ENCODE measurements at regions not wholly inside any gene's neighbourhood (a gene's known extent, or its start where the extent isn't known, plus 50 kb on each side); places are given as distances from the start of the nearest gene placed in this dataset.

DNA sequence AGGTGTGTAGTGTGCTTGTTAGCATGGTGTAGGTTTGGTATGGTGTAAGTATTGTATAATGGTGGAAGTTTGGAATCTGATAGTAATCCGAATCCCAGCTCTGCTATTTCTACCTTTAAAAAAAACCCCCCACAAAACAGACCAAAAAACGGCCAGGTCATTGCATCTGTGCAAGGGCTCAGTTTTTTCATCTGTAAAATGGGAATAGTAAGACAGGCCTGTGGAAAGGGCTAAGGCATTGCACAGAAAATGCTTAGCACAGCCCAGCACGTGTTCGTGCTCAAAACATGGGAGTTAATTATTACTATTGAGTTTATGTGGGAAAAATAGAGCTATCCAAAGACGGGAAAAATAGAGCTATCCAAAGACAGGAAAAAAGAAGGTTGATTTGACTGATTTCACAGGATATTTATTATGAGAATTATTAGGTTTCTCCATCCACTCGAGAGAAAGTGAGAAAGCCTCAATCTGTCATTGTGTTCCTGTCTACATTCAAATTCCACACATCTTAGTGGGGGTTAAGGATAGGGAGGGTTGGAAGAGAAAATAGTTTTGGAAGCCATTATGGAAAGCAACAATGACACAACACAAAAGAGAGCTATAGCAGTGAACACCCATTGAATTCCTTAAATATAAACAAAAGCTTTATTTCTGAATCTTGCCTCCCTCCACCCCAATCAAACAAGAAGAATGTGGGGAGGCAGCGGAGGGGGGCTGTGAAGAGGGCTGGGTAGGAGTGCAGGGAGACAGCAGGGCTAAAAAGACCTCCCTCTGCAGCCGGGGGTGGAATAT is 126.8 kb upstream of the MAX start:
- Histone ChIP-seq H2AFZ (ENCODE audit: low read length) (no peak overlapping the region), H3K36me3 (ENCODE audit: insufficient read depth, low read length) (no peaks in the 10 kb centered on the region), H4K20me1 (ENCODE audit: insufficient read depth, low read length, poor library complexity, severe bottlenecking) (no peaks in the 10 kb centered on the region), H3K4me1 (ENCODE audit: insufficient read depth, low read length, poor library complexity, severe bottlenecking) (peaks cover 13% of the 10 kb centered on the region), H3K4me2 (ENCODE audit: low read depth, low read length, poor library complexity, severe bottlenecking) (no peak overlapping the region), H3K27me3 (ENCODE audit: insufficient read depth, low read length, poor library complexity, severe bottlenecking) (no peaks in the 10 kb centered on the region), H3K9me2 (replicated peaks; ENCODE audit: low read depth, low read length) (no peaks in the 10 kb centered on the region), H3K9me3 (ENCODE audit: insufficient read depth, low read depth, low read length) (no peaks in the 10 kb centered on the region), H3F3A (ENCODE audit: low read depth) (no peaks in the 10 kb centered on the region), H3K79me2 (ENCODE audit: insufficient read depth, low read length) (no peaks in the 10 kb centered on the region), H3K4me3 (ENCODE audit: low read length, poor library complexity, severe bottlenecking) (no peak overlapping the region), H3K9ac (ENCODE audit: low read depth, low read length, poor library complexity, severe bottlenecking) (no peak overlapping the region)
- TF ChIP-seq EZH2phosphoT487 (IDR thresholded peaks at IDR 0.05; ENCODE audit: borderline replicate concordance): no peak
- TF ChIP-seq, protein P1, sequence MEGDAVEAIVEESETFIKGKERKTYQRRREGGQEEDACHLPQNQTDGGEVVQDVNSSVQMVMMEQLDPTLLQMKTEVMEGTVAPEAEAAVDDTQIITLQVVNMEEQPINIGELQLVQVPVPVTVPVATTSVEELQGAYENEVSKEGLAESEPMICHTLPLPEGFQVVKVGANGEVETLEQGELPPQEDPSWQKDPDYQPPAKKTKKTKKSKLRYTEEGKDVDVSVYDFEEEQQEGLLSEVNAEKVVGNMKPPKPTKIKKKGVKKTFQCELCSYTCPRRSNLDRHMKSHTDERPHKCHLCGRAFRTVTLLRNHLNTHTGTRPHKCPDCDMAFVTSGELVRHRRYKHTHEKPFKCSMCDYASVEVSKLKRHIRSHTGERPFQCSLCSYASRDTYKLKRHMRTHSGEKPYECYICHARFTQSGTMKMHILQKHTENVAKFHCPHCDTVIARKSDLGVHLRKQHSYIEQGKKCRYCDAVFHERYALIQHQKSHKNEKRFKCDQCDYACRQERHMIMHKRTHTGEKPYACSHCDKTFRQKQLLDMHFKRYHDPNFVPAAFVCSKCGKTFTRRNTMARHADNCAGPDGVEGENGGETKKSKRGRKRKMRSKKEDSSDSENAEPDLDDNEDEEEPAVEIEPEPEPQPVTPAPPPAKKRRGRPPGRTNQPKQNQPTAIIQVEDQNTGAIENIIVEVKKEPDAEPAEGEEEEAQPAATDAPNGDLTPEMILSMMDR (conservative IDR thresholded peaks at IDR 0.05; ENCODE audit: low read length): no peak

DNA sequence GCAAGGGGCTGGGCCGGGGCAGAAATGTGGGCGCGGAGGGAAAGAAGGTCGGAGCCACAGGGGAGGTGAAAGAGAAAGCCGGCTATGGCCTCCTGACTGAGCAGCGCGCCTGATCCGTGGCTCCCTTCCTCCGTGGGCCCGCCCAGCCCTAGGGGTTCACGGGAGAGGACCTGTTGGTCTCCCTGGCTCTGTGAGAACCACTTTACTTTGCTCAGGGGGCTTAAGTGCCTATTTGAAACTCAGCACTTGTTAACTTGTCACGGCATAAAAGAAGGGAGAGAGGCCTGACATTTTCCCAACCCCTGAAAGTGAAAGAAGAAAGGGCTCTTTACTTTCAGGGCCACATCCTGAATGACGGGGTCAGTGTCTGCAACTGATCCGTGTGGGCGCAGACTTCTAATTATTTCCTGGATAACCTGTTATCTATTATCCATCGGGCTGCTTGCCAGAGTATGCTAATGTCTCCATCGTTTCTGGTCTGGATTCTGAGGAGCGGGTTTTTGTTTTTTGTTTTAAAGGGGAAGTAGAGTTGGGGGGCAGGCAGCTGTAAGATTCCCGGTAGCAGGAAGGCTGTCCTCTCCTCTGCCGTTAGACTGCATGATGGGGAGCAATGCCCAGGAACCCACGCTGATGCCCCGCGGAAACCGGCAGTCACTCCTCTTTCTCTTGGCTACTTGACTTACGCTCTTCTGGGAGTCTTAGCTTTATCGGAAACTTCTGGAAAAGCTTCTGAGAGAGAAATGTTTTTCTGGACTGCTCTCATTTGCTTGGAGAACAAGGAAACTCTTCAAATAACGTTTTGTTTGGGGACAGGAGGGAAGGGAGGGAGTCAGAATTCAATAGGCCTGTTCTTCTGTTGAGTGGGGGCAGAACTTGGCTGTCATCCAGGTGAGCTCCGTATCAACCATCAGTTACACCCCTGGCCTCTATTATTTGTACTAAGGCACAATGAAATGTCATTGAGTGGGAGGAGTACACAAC is 127.7 kb upstream of the MAX start:
- H3F3A ChIP-seq (ENCODE audit: low read depth): no peaks in the 10 kb centered on the region
- H3K4me3 ChIP-seq (ENCODE audit: low read length, poor library complexity, severe bottlenecking): no peak overlapping the region
- peaks cover 7% of the 10 kb centered on the region for H3K4me1 ChIP-seq (ENCODE audit: insufficient read depth, low read length, poor library complexity, severe bottlenecking)
- H3K79me2 ChIP-seq (ENCODE audit: insufficient read depth, low read length): no peaks in the 10 kb centered on the region
- H3K36me3 ChIP-seq (ENCODE audit: insufficient read depth, low read length): no peaks in the 10 kb centered on the region
- no peaks in the 10 kb centered on the region for H4K20me1 ChIP-seq (ENCODE audit: insufficient read depth, low read length, poor library complexity, severe bottlenecking)
- H3K9ac ChIP-seq (ENCODE audit: low read depth, low read length, poor library complexity, severe bottlenecking): no peak overlapping the region
- H3K27me3 ChIP-seq (ENCODE audit: insufficient read depth, low read length, poor library complexity, severe bottlenecking): no peaks in the 10 kb centered on the region
- H3K4me2 ChIP-seq (ENCODE audit: low read depth, low read length, poor library complexity, severe bottlenecking): no peak overlapping the region
- no peaks in the 10 kb centered on the region for H3K9me2 ChIP-seq (replicated peaks; ENCODE audit: low read depth, low read length)
- H2AFZ ChIP-seq (ENCODE audit: low read length): no peak overlapping the region
- TF ChIP-seq, protein P1 (conservative IDR thresholded peaks at IDR 0.05; ENCODE audit: low read length): no peak
- TF ChIP-seq EZH2phosphoT487 (IDR thresholded peaks at IDR 0.05; ENCODE audit: borderline replicate concordance): no peak
- no peaks in the 10 kb centered on the region for H3K9me3 ChIP-seq (ENCODE audit: insufficient read depth, low read depth, low read length)

DNA sequence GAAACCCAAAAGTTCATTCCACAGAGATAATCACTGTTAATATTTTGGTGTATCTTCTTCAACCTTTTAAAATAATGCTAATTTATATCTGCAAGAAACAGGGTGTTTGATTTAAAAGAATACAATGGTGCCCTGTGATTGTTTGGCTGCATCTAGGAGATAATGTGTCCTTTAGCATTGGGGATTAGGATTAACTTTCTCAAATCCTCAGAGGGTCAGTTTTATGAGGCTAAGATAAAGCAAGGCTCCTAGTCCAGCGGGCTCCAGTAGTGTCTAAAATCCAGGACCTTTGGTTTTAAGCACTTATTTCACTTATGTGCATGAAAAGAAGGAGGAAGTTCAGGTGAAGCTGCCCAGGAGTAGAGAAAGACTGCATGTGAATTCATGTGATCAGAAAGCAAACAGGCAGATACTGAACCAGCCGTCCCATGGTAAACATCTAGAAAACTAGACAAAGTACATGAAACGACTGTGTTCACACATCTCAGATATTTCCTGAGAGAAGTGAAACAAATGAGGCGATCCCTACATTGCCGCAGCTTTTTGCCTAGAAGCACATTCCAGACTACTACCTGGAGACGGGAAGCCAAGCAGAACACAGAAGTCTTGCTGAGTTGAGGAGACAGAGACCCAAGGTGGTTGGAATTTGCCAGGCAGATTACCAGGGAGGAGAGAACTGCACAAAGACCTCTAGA is 129.1 kb upstream of the MAX start:
- H3K9me3 ChIP-seq (ENCODE audit: insufficient read depth, low read depth, low read length): no peaks in the 10 kb centered on the region
- no peaks in the 10 kb centered on the region for H3K79me2 ChIP-seq (ENCODE audit: insufficient read depth, low read length)
- H3K4me3 ChIP-seq (ENCODE audit: low read length, poor library complexity, severe bottlenecking): no peak overlapping the region
- H3K27me3 ChIP-seq (ENCODE audit: insufficient read depth, low read length, poor library complexity, severe bottlenecking): no peaks in the 10 kb centered on the region
- H2AFZ ChIP-seq (ENCODE audit: low read length): no peak overlapping the region
- no peaks in the 10 kb centered on the region for H3K4me1 ChIP-seq (ENCODE audit: insufficient read depth, low read length, poor library complexity, severe bottlenecking)
- no peaks in the 10 kb centered on the region for H4K20me1 ChIP-seq (ENCODE audit: insufficient read depth, low read length, poor library complexity, severe bottlenecking)
- H3F3A ChIP-seq (ENCODE audit: low read depth): no peaks in the 10 kb centered on the region
- TF ChIP-seq EZH2phosphoT487 (IDR thresholded peaks at IDR 0.05; ENCODE audit: borderline replicate concordance): no peak
- TF ChIP-seq, protein P1 (conservative IDR thresholded peaks at IDR 0.05; ENCODE audit: low read length): no peak
- H3K9ac ChIP-seq (ENCODE audit: low read depth, low read length, poor library complexity, severe bottlenecking): no peak overlapping the region
- H3K9me2 ChIP-seq (replicated peaks; ENCODE audit: low read depth, low read length): no peaks in the 10 kb centered on the region
- H3K4me2 ChIP-seq (ENCODE audit: low read depth, low read length, poor library complexity, severe bottlenecking): no peak overlapping the region
- no peaks in the 10 kb centered on the region for H3K36me3 ChIP-seq (ENCODE audit: insufficient read depth, low read length)
